Mucosa of descending colon (tissue), 3 donors: ENCODE measurements at regions not wholly inside any gene's neighbourhood (a gene's known extent, or its start where the extent isn't known, plus 50 kb on each side); places are given as distances from the start of the nearest gene placed in this dataset.
A peak's percentile ranks its signal among the peaks of the same experiment; 100 is the strongest.

Experiments used
- ATAC-seq: fragments of 200-7000 bp; cut with Tn5 transposase; one replicate; pipeline ENCODE4 v1.9.1; 2020; ENCODE audit warnings: mild to moderate bottlenecking, moderate library complexity
- DNase-seq, 3 donors: peaks; one replicate each; pipeline ENCODE4 v3.0.0-alpha.2; 2020
- H3K36me3 ChIP-seq: fragments of 200-600 bp; one replicate; pipeline ENCODE4 v1.8.0; 2021; ENCODE audit warnings: low read depth, mild to moderate bottlenecking
- H3K4me1 ChIP-seq: fragments of 200-600 bp; one replicate; pipeline ENCODE4 v1.8.0; 2021; ENCODE audit warnings: low read depth, mild to moderate bottlenecking
- H3K4me3 ChIP-seq: fragments of 200-600 bp; one replicate; pipeline ENCODE4 v1.8.0; 2021; ENCODE audit warnings: mild to moderate bottlenecking
- H3K9me3 ChIP-seq: fragments of 200-600 bp; one replicate; pipeline ENCODE4 v1.8.0; 2021; ENCODE audit warnings: mild to moderate bottlenecking
- intact Hi-C, 2 donors: fragments of 100-400 bp; cut with DNase I in 1 of 2; cut with micrococcal nuclease in 1 of 2; formaldehyde crosslinking; loops; one replicate each; pipeline versions ENCODE4 v1.11.0 to v1.11.1; 2022; cut with DNase I, micrococcal nuclease
- TF ChIP-seq, protein P1 (sequence below): fragments of 200-600 bp; IDR thresholded peaks from one replicate; pipeline ENCODE4 v1.8.0; 2022; ENCODE audit warnings: antibody characterized with exemption, mild to moderate bottlenecking
- donor health status: DM: no; HTN: no; CAD: no; lungs with moderate emphysema.
- donor health status: DM: no; HTN: no; CAD: no.
- donor health status: DM: no; HTN: yes; CAD: no.

- DNase-seq (no peak), ATAC-seq (no peak)
- TF ChIP-seq, protein P1, sequence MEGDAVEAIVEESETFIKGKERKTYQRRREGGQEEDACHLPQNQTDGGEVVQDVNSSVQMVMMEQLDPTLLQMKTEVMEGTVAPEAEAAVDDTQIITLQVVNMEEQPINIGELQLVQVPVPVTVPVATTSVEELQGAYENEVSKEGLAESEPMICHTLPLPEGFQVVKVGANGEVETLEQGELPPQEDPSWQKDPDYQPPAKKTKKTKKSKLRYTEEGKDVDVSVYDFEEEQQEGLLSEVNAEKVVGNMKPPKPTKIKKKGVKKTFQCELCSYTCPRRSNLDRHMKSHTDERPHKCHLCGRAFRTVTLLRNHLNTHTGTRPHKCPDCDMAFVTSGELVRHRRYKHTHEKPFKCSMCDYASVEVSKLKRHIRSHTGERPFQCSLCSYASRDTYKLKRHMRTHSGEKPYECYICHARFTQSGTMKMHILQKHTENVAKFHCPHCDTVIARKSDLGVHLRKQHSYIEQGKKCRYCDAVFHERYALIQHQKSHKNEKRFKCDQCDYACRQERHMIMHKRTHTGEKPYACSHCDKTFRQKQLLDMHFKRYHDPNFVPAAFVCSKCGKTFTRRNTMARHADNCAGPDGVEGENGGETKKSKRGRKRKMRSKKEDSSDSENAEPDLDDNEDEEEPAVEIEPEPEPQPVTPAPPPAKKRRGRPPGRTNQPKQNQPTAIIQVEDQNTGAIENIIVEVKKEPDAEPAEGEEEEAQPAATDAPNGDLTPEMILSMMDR, result no peak
- Histone ChIP-seq H3K36me3 (no peaks in the 10 kb centered on the region), H3K4me3 (no peak overlapping the region), H3K9me3 (no peaks in the 10 kb centered on the region), H3K4me1 (no peaks in the 10 kb centered on the region)
- intact Hi-C loops, result no loop called here
Measured at GRCh38 chr12:91561301-91561957, 378.8 kb upstream of the DCN start.

GRCh38 chr12:91556909-91557308 lies 374.3 kb upstream of the DCN start:
- TF ChIP-seq, protein P1, result no peak
- no peaks in the 10 kb centered on the region for H3K4me1 ChIP-seq
- peak in 1 of 3 donors; percentile 41 for DNase-seq
- H3K9me3 ChIP-seq, result no peaks in the 10 kb centered on the region
- no peak overlapping the region for H3K4me3 ChIP-seq
- no peaks in the 10 kb centered on the region for H3K36me3 ChIP-seq
- peak; percentile 55 for ATAC-seq
- intact Hi-C loops, result no loop called here

DNA sequence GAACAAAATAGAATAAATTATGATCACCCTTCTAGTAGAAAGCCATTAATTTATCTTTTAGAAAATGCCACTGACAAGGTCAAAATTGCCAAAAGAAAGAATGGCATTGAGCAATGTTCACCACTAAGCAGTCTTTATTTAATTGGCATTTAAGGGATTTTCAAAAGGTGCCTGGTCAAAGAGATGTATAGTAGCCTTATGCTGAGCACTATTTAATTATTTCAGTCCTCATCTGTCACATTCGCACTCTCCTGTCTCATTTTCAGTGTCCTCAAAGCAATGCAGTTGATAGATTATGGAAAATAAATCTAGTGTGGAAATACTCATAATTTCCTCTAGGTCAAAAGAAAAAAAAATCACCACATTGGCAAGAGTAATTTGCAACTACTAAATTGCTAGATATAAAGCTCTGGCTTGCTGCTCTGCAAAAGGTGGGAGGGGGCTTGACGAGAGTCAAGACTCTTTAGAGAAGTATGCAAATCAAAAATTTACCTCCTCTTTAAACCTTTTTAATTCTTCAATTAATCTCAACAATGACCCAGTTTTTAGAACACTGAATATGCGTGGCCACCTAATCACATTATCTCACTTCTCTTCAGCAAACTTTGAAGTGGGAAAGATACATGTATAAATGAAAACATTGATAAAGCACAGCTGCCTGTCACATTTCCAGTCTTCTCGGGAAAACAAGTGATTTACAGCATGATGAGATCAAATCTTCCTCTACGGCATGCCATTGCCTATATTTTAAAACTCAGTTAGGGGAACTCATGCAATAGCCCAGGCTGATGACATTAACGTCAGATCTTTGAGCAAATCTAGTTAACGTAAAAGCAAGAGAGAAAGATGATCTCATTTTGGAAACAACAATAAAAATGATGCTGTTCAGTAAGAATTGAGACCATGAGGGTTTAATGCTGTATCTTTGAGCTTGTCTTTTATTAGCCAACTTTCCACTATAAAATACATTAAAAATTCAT lies 373.1 kb upstream of the DCN start:
- TF ChIP-seq, protein P1, result no peak
- no peak for ATAC-seq
- no peaks in the 10 kb centered on the region for H3K9me3 ChIP-seq
- H3K4me1 ChIP-seq, result no peaks in the 10 kb centered on the region
- no peak for DNase-seq
- no peaks in the 10 kb centered on the region for H3K36me3 ChIP-seq
- intact Hi-C loops, result no loop called here
- H3K4me3 ChIP-seq, result no peak overlapping the region

DNA sequence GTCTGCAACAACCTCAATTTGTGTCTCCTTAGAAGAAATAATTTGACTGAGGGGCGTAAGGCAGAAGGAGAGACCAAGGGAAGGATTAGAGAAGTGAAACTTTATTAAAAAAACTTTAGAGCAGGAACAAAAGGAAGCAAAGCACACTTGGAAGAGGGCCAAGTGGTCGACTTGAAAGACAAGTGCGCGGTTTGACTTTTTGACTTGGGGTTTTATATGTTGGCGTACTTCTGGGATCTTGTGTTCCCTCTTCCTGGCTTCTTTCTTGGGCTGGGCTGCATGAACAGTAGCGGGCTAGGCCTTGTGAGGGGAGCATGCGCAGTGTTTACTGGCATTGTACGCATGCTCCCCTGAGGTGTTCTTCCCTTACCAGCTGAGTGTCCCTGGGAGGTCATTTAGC lies 369.3 kb upstream of the DCN start:
- TF ChIP-seq, protein P1, result no peak
- ATAC-seq (no peak), DNase-seq (peak in 1 of 3 donors; percentile 30)
- no peak overlapping the region for H3K4me3 ChIP-seq
- H3K4me1 ChIP-seq, result no peaks in the 10 kb centered on the region
- H3K36me3 ChIP-seq, result no peaks in the 10 kb centered on the region
- intact Hi-C loops, result no loop called here
- H3K9me3 ChIP-seq, result no peaks in the 10 kb centered on the region

DNA sequence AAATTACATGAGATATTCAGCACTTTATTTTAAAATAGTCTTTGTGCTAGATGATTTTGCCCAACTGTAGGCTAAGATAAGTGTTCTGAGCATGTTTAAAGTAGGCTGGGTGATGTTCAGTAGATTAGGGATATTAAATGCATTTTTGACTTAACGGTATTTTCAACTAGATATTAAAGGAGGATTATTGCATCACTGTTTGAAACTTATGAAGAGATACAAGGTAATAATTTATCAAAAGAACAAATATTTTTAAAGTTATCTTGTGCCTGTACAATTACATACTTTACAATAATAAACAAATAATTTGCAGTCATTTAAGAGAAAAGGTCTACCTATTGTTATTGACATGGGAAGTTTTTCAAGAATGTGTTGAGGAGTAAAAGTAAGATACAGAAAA lies 368.6 kb upstream of the DCN start:
- TF ChIP-seq, protein P1, result no peak
- H3K4me3 ChIP-seq, result no peak overlapping the region
- DNase-seq, result no peak
- no peaks in the 10 kb centered on the region for H3K36me3 ChIP-seq
- intact Hi-C loops, result no loop called here
- no peaks in the 10 kb centered on the region for H3K9me3 ChIP-seq
- no peaks in the 10 kb centered on the region for H3K4me1 ChIP-seq
- no peak for ATAC-seq
